ENCODE measurements at regions not wholly inside any gene's neighbourhood (a gene's known extent, or its start where the extent isn't known, plus 50 kb on each side); places are given as distances from the start of the nearest gene placed in this dataset.

DNA sequence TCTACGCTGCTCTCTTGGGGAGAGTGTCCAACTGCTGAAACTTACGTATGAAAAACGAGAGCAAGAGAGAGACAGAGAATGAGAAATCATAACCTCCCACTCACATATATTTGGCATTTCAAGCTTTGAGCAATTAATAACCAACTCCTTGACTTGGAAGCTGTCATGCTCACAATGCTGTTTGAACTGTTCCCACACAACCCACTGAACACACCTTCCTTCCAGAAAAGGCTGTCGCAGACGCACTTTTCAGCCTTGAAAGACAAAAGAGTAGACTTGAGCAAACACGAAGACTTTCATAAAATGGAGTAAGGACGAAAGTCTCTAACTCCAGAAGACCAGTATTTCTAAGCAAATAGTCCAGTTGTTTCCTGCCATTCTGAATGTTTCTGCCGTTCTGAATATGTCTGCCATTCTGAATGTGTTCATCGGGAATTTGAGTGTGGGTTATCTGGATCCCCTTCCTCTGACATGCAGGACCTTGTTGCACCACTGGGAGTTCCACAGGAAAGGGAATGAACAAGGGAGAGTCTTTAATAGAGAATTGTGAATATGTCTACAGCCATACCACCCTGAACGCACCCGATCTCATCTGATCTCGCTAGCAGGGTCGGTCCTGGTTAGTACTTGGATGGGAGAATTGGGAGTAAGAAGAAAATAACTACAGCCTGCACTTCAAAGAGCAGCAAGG is 86.2 kb upstream of the BARX2 start:
- Histone ChIP-seq H3K9ac (ENCODE audit: insufficient read depth, low read depth, low read length) (no peak overlapping the region), H3K4me3 (replicated peaks in 1 of 3; ENCODE audit: insufficient read depth in 1 of 3, low read depth in 2 of 3, low read length in 3 of 3) (no peak overlapping the region), H2AFZ (ENCODE audit: low read length) (no peak overlapping the region), H3K27ac (ENCODE audit: extremely low read length, insufficient read depth, low read length) (no peak overlapping the region), H3K4me2 (ENCODE audit: low read depth, low read length) (no peak overlapping the region), H4K20me1 (ENCODE audit: insufficient read depth, low read length) (no peaks in the 10 kb centered on the region), H3K9me3 (ENCODE audit: low read length) (no peaks in the 10 kb centered on the region), H3K27me3 (ENCODE audit: control insufficient read depth in 1 of 2, insufficient read depth in 2 of 2, low read length in 2 of 2) (peaks cover 0 to 21% of the 10 kb centered on the region in 2 experiments; a peak in 3 of 5 replicates), H3K4me1 (ENCODE audit: insufficient read depth, low read length) (peaks cover 23% of the 10 kb centered on the region), H3K79me2 (ENCODE audit: insufficient read depth, low read length) (no peaks in the 10 kb centered on the region), H3K36me3 (replicated peaks in 1 of 2; ENCODE audit: control insufficient read depth in 1 of 2, insufficient read depth in 2 of 2, low read length in 2 of 2) (no peaks in the 10 kb centered on the region)
- ChIA-PET POLR2A (no interaction called here), CTCF (ENCODE audit: low intra/inter-chr PET ratio, low total read pairs) (no interaction called here)
- no TSS peak for BruUV-seq (replicated peaks)
- intact Hi-C loops (cut with micrococcal nuclease; ENCODE audit: unreplicated experiment) (no loop called here), in situ Hi-C loops (cut with HindIII; ENCODE audit: extremely low pct_ligation_motif_present, low pct_unique_long_range_greater_than_20kb) (loop anchor here (5.0 kb wide), 1 partner anchor 33 kb away; no protein-coding TSS in a partner anchor)
- DNase-seq (ENCODE audit: low spot score) (no peak), FAIRE-seq (no peak), ATAC-seq (no peak; the same call in 2 of the 3 replicates)
- TF ChIP-seq ARID2 (CRISPR knock-in tag; IDR thresholded peaks at IDR 0.05; ENCODE audit: borderline replicate concordance) (no peak), ZKSCAN8 (CRISPR knock-in tag; IDR thresholded peaks at IDR 0.05; ENCODE audit: borderline replicate concordance) (no peak), ZNF121 (CRISPR knock-in tag; IDR thresholded peaks at IDR 0.05) (no peak), SMAD3 (CRISPR knock-in tag; IDR thresholded peaks at IDR 0.05) (no peak), ZSCAN29 (CRISPR knock-in tag; conservative IDR thresholded peaks at IDR 0.05) (no peak), ZNF782 (CRISPR knock-in tag; IDR thresholded peaks at IDR 0.05; ENCODE audit: borderline replicate concordance) (no peak), ZNF510 (CRISPR knock-in tag; IDR thresholded peaks at IDR 0.05; ENCODE audit: low read depth) (no peak), ZNF776 (CRISPR knock-in tag; IDR thresholded peaks at IDR 0.05) (no peak), ZNF672 (CRISPR knock-in tag; IDR thresholded peaks at IDR 0.05) (no peak), ZNF124 (CRISPR knock-in tag; IDR thresholded peaks at IDR 0.05) (no peak), ZBTB7B (CRISPR knock-in tag; IDR thresholded peaks at IDR 0.05) (no peak), JUNB (CRISPR knock-in tag; IDR thresholded peaks at IDR 0.05; ENCODE audit: borderline replicate concordance) (no peak), IKZF1 (IDR thresholded peaks at IDR 0.05) (no peak), SMAD9 (CRISPR knock-in tag; IDR thresholded peaks at IDR 0.05) (no peak), TBL1XR1 (IDR thresholded peaks at IDR 0.05; ENCODE audit: borderline replicate concordance, low read length, partially characterized antibody) (no peak), NR2F2 (IDR thresholded peaks at IDR 0.05; ENCODE audit: borderline replicate concordance, low read depth) (no peak)
- TF ChIP-seq, protein P1, sequence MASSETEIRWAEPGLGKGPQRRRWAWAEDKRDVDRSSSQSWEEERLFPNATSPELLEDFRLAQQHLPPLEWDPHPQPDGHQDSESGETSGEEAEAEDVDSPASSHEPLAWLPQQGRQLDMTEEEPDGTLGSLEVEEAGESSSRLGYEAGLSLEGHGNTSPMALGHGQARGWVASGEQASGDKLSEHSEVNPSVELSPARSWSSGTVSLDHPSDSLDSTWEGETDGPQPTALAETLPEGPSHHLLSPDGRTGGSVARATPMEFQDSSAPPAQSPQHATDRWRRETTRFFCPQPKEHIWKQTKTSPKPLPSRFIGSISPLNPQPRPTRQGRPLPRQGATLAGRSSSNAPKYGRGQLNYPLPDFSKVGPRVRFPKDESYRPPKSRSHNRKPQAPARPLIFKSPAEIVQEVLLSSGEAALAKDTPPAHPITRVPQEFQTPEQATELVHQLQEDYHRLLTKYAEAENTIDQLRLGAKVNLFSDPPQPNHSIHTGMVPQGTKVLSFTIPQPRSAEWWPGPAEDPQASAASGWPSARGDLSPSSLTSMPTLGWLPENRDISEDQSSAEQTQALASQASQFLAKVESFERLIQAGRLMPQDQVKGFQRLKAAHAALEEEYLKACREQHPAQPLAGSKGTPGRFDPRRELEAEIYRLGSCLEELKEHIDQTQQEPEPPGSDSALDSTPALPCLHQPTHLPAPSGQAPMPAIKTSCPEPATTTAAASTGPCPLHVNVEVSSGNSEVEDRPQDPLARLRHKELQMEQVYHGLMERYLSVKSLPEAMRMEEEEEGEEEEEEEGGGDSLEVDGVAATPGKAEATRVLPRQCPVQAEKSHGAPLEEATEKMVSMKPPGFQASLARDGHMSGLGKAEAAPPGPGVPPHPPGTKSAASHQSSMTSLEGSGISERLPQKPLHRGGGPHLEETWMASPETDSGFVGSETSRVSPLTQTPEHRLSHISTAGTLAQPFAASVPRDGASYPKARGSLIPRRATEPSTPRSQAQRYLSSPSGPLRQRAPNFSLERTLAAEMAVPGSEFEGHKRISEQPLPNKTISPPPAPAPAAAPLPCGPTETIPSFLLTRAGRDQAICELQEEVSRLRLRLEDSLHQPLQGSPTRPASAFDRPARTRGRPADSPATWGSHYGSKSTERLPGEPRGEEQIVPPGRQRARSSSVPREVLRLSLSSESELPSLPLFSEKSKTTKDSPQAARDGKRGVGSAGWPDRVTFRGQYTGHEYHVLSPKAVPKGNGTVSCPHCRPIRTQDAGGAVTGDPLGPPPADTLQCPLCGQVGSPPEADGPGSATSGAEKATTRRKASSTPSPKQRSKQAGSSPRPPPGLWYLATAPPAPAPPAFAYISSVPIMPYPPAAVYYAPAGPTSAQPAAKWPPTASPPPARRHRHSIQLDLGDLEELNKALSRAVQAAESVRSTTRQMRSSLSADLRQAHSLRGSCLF (CRISPR knock-in tag; IDR thresholded peaks at IDR 0.05; ENCODE audit: borderline replicate concordance) = no peak
- TF ChIP-seq, protein P2, sequence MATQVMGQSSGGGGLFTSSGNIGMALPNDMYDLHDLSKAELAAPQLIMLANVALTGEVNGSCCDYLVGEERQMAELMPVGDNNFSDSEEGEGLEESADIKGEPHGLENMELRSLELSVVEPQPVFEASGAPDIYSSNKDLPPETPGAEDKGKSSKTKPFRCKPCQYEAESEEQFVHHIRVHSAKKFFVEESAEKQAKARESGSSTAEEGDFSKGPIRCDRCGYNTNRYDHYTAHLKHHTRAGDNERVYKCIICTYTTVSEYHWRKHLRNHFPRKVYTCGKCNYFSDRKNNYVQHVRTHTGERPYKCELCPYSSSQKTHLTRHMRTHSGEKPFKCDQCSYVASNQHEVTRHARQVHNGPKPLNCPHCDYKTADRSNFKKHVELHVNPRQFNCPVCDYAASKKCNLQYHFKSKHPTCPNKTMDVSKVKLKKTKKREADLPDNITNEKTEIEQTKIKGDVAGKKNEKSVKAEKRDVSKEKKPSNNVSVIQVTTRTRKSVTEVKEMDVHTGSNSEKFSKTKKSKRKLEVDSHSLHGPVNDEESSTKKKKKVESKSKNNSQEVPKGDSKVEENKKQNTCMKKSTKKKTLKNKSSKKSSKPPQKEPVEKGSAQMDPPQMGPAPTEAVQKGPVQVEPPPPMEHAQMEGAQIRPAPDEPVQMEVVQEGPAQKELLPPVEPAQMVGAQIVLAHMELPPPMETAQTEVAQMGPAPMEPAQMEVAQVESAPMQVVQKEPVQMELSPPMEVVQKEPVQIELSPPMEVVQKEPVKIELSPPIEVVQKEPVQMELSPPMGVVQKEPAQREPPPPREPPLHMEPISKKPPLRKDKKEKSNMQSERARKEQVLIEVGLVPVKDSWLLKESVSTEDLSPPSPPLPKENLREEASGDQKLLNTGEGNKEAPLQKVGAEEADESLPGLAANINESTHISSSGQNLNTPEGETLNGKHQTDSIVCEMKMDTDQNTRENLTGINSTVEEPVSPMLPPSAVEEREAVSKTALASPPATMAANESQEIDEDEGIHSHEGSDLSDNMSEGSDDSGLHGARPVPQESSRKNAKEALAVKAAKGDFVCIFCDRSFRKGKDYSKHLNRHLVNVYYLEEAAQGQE (IDR thresholded peaks at IDR 0.05; ENCODE audit: borderline replicate concordance in 1 of 2, low read depth in 1 of 2, low read length in 2 of 2) = no peak
- WGBS (ENCODE audit: low lambda C conversion rate) = 78% methylated on average over 13 of the region's 13 CpGs

All from HepG2 (cell line).